HFF-Myc (cell line): ENCODE measurements at regions not wholly inside any gene's neighbourhood (a gene's known extent, or its start where the extent isn't known, plus 50 kb on each side); places are given as distances from the start of the nearest gene placed in this dataset.

ENCODE experiments used
- DNase-seq: peaks from one replicate; pipeline ENCODE4 v3.0.0-alpha.2; 2011; ENCODE audit warnings: low read depth; ENCODE audit errors: extremely low read depth
- H3K4me3 ChIP-seq: replicated peaks from 2 replicates; pipeline ENCODE4 v1.5.1; 2011; ENCODE audit warnings: low read depth, mild to moderate bottlenecking, control low read depth, low read length
- CTCF ChIP-seq: IDR thresholded peaks from 2 replicates; pipeline ENCODE4 v1.5.1; 2012; ENCODE audit warnings: mild to moderate bottlenecking, low read depth, low read length, control low read depth; ENCODE audit errors: missing control alignments

- no peak for DNase-seq
- TF ChIP-seq CTCF: no peak
- no peak overlapping the region for H3K4me3 ChIP-seq
Measured at GRCh38 chr5:63894690-63895089, 67.6 kb downstream of the HTR1A start.

- no peak for TF ChIP-seq CTCF
- no peak for DNase-seq
- H3K4me3 ChIP-seq: no peak overlapping the region
Measured at GRCh38 chr5:63878788-63879187, 83.5 kb downstream of the HTR1A start.

GRCh38 chr5:63877961-63878360 is 84.3 kb downstream of the HTR1A start:
- no peak for TF ChIP-seq CTCF
- no peak overlapping the region for H3K4me3 ChIP-seq
- DNase-seq: no peak

- H3K4me3 ChIP-seq: no peak overlapping the region
- no peak for DNase-seq
- no peak for TF ChIP-seq CTCF
Measured at GRCh38 chr5:63860379-63860778, 101.9 kb downstream of the HTR1A start.

- no peak overlapping the region for H3K4me3 ChIP-seq
Measured at GRCh38 chr5:63854076-63854475, 108.2 kb downstream of the HTR1A start.

GRCh38 chr5:63843190-63843589 is 119.1 kb downstream of the HTR1A start:
- H3K4me3 ChIP-seq: no peak overlapping the region
- DNase-seq: no peak
- no peak for TF ChIP-seq CTCF

More at GRCh38 chr5:63854076-63854475, 108.2 kb downstream of the HTR1A start:
- no peak for DNase-seq
- no peak for TF ChIP-seq CTCF

- DNase-seq: no peak
- TF ChIP-seq CTCF: no peak
- no peak overlapping the region for H3K4me3 ChIP-seq
Measured at GRCh38 chr5:63837437-63837836, 124.8 kb downstream of the HTR1A start.
